ENCODE measurements at regions not wholly inside any gene's neighbourhood (a gene's known extent, or its start where the extent isn't known, plus 50 kb on each side); places are given as distances from the start of the nearest gene placed in this dataset.

- TF ChIP-seq CTCF (IDR thresholded peaks at IDR 0.05; ENCODE audit: low read depth, low read length): no peak
These were observed 324.8 kb upstream of the PCDH9 start for GRCh38 chr13:67554746-67555452.

GRCh38 chr13:67554286-67554685 lies 324.1 kb upstream of the PCDH9 start:
- no peak for TF ChIP-seq CTCF (IDR thresholded peaks at IDR 0.05; ENCODE audit: low read depth, low read length)
- H3K4me3 ChIP-seq (ENCODE audit: low read depth, low read length): no peak overlapping the region

More at GRCh38 chr13:67554746-67555452, 324.8 kb upstream of the PCDH9 start:
- no peak overlapping the region for H3K4me3 ChIP-seq (ENCODE audit: low read depth, low read length)

GRCh38 chr13:67549331-67549730 lies 319.2 kb upstream of the PCDH9 start:
- no peak overlapping the region for H3K4me3 ChIP-seq (ENCODE audit: low read depth, low read length)

GRCh38 chr13:67538906-67539305 lies 308.8 kb upstream of the PCDH9 start:
- no peak for TF ChIP-seq CTCF (IDR thresholded peaks at IDR 0.05; ENCODE audit: low read depth, low read length)
- no peak overlapping the region for H3K4me3 ChIP-seq (ENCODE audit: low read depth, low read length)

More at GRCh38 chr13:67549331-67549730, 319.2 kb upstream of the PCDH9 start:
- TF ChIP-seq CTCF (IDR thresholded peaks at IDR 0.05; ENCODE audit: low read depth, low read length): no peak

GRCh38 chr13:67520886-67521285 lies 290.8 kb upstream of the PCDH9 start:
- TF ChIP-seq CTCF (IDR thresholded peaks at IDR 0.05; ENCODE audit: low read depth, low read length): no peak
- no peak overlapping the region for H3K4me3 ChIP-seq (ENCODE audit: low read depth, low read length)

- no peak overlapping the region for H3K4me3 ChIP-seq (ENCODE audit: low read depth, low read length)
- no peak for TF ChIP-seq CTCF (IDR thresholded peaks at IDR 0.05; ENCODE audit: low read depth, low read length)
These were observed 289.2 kb upstream of the PCDH9 start for GRCh38 chr13:67519356-67519755.

GRCh38 chr13:67518785-67519184 lies 288.6 kb upstream of the PCDH9 start:
- no peak overlapping the region for H3K4me3 ChIP-seq (ENCODE audit: low read depth, low read length)
- no peak for TF ChIP-seq CTCF (IDR thresholded peaks at IDR 0.05; ENCODE audit: low read depth, low read length)

Measured in WI38 (cell line).